GM21717 (cell line): ENCODE measurements at regions not wholly inside any gene's neighbourhood (a gene's known extent, or its start where the extent isn't known, plus 50 kb on each side); places are given as distances from the start of the nearest gene placed in this dataset.
"Not testable (repeated sequence)": the region's sequence is repeated elsewhere in the genome, so short reads cannot be mapped to it uniquely, and the experiment has no call there.

Experiments
- ATAC-seq: cut with Tn5 transposase; IDR thresholded peaks from one replicate; pipeline ENCODE4 v1.9.1; 2021; ENCODE audit warnings: mild to moderate bottlenecking, moderate library complexity; ENCODE audit not compliant: unreplicated experiment

DNA sequence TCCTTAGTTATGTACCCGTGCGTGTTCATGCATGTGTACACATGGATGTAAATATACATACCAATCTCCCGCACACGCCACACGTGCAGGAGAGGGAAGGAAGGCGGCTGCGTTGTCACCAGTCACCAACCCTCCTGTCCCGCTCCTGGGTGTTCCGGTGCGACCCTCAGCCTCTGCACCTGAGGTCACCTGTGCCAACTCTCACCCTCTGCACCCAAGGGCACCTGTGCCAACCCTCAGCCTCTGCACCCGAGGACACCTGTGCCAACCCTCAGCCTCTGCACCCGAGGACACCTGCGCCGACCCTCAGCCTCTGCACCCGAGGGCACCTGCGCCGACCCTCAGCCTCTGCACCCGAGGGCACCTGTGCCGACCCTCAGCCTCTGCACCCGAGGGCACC lies 192.8 kb upstream of the SALL3 start:
- ATAC-seq = no peak

- no peak for ATAC-seq
Observed at GRCh38 chr18:78787751-78788150, 191.9 kb upstream of the SALL3 start.

DNA sequence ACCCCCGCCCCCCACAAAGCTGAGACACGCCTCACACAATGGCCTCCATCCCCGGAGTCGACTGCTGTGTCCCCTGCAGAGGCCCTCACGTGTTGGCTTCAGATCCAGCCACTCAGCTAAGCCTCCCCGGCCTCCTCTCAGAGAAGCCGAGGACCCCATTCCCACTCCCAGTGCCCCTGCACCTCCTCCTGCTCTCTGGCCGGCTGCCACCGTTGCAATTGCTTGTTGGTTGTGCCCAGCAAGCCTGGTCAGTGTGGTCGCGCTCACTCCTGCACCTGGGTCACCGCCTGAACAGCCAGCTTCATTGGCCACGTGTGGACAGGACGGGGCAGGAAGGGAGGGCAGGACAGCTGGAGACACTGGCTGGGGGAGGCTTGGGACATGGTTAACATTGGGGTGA lies 191.5 kb upstream of the SALL3 start:
- ATAC-seq = no peak

GRCh38 chr18:78789850-78790249 lies 189.8 kb upstream of the SALL3 start:
- no peak for ATAC-seq

DNA sequence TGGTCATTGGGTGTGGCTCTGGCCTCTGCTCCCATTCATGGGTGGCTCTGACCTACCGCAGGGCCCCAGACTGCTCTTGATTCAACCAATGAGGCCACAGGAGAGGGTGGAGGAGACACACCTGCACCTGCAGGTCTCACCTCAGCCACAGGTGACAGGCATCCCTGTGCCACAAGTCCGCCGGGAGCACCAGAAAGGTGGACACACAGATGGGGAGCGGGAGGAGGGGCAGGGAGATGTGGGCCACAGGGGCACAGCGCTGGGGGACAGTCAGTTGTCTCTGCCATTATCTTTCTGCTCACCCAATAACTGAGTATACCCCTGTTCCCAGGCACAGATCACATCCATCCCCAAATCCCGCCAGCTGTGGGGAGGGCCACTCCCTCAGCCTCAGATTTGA lies 189.1 kb upstream of the SALL3 start:
- no peak for ATAC-seq

DNA sequence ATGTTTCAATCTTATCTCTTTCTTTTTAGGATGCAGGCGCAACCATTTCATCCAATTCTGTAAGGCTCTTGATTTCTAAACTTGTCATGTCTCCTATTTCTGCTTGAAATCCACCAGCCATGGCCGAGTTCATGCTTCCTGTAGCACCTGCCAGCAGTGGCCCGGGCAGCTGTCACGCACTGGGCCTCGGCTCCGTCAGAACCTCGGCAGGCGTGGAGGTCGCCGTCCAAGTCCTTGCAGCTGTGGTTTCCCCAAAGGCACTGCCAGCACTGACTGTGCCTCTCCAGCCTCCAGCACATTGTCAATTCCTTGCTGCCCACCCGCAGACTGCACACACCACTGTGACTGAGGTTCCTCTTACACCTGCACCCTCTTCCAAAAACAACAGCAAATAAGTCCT lies 188.7 kb upstream of the SALL3 start:
- ATAC-seq = no peak

DNA sequence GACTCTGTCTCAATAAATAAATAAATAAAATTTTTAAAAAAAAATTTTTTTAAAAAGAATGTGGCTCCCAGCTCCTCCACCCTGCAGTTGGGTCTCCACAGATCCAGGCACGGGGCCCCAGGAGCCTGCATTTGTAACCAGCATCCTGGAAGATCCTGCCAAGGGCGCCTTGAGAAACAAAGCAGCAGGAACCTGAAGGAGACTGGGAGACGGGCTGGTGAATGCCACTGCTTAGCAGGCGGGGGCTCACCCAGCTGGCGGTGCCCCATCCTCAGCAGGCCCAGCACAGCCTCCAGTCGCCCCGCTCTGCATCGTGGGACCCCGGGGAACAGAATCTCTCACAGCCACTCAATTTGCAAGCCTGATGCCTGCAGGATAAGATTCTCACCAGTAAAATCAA lies 187.5 kb upstream of the SALL3 start:
- ATAC-seq = no peak

- no peak for ATAC-seq
Observed at GRCh38 chr18:78792736-78793135, 186.9 kb upstream of the SALL3 start.

DNA sequence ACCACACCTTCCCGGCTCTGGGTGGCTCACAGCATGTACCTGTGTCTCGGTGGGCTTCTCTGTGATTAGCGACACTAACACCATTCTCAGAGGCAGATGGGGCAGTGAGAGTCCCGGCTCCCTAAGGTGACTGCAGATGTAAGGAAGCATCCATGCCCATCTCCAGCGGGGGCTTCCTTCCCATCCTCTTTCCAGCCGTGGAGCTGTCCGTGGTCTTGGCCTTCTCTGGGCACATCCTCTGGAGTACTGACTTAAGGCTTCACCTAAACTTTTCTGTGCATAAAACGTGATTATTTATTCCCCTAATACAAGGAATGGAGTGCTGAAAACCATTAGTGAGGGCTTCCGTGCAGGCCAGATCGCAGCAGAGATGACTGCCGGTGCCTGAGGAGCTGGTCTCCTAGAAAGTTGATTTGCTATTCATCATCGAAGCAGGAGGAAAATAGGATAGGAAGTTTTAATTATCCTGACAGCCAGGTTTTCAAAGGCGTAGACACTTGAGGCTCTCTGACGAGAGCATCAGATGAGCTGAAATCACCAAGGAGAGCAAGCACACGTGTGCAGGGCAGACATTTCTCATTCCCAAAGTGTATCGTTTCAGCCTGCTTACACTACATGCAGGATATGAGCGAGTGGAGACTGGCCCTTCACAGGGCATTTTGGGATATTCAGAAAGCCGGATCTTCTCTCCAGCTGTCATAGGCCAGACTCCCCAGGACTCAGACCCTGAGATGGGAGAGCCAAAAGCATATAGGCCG lies 186.1 kb upstream of the SALL3 start:
- ATAC-seq = no peak

GRCh38 chr18:78794071-78794430 lies 185.6 kb upstream of the SALL3 start:
- no peak for ATAC-seq

DNA sequence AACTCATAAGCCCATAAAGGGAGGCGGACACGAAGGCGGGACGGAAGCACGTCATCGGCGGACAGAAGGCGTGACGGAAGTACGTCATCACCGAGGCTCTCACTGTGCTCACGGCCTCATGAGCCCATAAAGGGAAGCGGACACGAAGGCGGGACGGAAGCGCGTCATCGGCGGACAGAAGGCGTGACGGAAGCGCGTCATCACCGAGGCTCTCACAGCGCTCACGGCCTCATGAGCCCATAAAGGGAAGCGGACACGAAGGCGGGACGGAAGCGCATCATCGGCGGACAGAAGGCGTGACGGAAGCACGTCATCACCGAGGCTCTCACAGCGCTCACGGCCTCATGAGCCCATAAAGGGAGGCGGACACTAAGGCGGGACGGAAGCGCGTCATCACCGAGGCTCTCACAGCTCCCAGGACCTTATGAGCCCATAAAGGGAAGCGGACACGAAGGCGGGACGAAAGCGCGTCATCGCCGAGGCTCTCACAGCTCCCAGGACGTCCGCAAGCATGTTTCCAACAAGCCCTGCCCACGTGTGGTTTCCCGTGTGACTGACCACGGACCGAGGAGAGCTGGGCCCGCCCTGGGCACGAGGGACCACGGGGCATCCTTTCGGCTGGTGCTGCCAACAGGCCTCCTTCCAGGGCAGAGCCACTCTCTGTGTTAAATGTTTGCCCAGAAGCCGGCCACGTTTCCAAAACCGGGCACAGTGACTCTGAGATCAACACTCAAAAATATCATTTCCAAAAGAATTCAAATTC lies 182.7 kb upstream of the SALL3 start:
- no peak for ATAC-seq

GRCh38 chr18:78797499-78797898 lies 182.1 kb upstream of the SALL3 start:
- ATAC-seq = no peak

DNA sequence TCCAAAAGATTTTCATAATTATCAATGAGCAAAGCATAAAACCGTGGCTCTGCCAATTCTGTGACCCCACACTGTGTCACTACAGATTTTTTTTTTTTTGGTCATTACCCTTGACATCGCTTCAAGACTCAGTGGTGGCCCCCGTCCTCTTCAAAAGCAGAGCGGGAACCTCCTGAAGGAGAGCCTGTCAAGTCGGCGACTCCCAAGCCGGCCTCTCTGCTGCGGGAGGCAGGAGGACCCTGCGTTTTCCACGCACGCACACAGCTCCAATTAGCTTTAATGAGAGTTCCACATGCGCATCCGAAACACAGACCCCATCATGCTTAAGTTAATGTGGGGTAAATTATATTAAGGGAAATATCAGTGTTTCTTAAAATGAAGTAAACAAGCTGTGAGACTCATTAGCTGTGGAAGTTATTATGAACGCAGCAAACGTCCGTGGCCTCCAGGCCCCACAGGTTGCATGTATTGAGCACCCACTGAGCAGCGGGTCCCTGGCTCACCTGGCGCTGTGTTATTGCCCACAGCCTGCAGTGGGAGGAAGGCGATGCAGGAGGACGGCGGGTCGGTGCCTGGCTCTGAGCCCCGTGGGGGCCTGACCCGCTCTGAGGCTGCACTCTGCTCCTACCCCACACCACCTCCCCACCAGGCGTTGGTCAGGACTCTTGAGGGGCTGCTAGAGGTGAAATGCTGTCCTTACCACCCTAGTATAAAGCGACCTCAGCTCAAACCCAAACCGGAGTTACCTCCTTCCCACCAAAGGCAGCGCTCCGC lies 181.0 kb upstream of the SALL3 start:
- ATAC-seq = no peak

GRCh38 chr18:78799382-78800089 lies 180.1 kb upstream of the SALL3 start:
- no peak for ATAC-seq

- ATAC-seq = not testable (repeated sequence)
Observed at GRCh38 chr18:78800102-78800851, 179.3 kb upstream of the SALL3 start.

DNA sequence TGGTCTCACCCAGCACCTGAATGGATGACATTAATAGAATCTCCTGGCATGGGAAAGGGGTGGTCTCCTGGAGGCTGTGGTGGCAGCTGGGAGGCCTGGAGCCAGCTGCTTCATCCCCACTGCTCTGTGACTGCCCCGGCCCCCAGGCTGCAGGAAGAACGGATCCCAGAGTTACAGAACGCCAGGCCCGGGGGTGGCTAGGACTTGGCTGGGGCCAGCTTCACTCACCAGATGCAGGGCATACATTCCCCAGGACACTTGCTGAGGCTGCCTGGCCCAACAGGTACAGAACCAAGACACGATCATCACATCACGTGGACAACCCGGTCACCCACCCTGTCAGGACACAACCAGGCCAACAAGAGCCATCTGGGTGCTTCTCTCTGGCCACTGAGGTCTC lies 178.6 kb upstream of the SALL3 start:
- no peak for ATAC-seq

GRCh38 chr18:78803104-78803503 lies 176.5 kb upstream of the SALL3 start:
- ATAC-seq = no peak

DNA sequence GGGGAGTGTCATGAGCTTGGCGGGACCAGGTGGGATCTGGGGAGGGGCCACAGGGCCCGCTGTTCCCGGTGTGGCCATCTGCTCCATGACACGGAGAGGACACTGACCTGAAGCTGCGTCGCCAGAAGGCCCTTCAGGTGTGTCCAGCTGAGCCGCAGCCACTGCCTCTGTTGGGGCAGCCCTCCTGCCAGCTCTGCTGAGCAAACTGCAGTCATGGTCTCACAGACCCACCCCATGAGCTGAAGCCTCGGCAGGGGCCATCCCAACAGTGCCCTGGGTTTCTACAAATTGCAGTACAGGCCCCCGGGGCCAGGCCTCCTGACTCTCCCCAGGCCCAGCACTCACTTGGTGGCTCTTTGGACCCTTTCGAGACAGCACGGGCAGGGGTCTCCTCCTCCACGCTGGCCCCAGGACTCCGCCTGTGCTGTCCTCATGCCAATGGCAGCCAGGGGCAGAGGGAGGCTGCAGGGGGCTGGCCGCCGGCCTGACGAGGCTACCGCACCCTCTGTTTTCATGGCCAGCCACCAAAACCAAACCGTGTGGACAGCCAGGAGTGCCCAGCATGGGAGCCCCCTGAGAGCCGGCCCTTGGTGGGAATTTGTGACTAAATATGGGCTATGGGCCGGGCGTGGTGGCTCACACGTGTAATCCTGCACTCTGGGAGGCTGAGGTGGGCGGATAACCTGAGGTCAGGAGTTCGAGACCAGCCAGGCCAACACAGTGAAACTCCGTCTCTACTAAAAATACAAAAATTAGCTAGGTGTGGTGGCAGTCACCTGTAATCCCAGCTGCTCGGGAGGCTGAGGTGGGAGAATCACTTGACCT lies 175.2 kb upstream of the SALL3 start:
- no peak for ATAC-seq

DNA sequence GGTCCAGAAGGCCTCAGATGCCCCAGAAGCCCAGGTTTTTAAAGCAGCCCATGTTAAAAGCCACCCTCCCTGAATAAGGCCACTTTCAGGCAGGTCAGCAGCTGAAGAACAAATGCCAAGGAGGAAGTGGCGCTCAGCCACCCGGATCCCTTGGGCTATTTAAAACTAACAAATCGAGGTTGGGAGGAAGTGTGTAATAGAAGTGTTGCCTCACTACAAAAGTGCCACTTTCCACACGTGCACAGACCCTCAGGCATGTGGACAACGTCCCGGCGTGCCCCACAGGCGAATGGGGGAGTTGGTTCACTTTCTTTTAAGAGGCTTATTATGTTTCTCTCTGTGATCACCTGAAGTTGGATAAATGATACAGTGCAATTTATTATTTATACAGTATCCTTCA lies 173.8 kb upstream of the SALL3 start:
- no peak for ATAC-seq

- no peak for ATAC-seq
Observed at GRCh38 chr18:78807668-78808067, 171.9 kb upstream of the SALL3 start.
